OCI-LY1 (cell line): ENCODE measurements at regions not wholly inside any gene's neighbourhood (a gene's known extent, or its start where the extent isn't known, plus 50 kb on each side); places are given as distances from the start of the nearest gene placed in this dataset.

ENCODE experiments used
- H2AFZ ChIP-seq: fragments of 200-600 bp; sonication (generic), shearing (Covaris generic); 2 replicates; pipeline ENCODE4 v1.6.0; 2014; ENCODE audit warnings: antibody characterized with exemption, mild to moderate bottlenecking, low read length
- H3F3A ChIP-seq: fragments of 200-600 bp; sonication (generic), shearing (Covaris generic); 2 replicates; pipeline ENCODE4 v1.6.0; 2014; ENCODE audit warnings: mild to moderate bottlenecking, antibody characterized with exemption, low read length, moderate library complexity; ENCODE audit not compliant: insufficient read depth
- H3K27ac ChIP-seq: fragments of 200-600 bp; sonication (generic); 2 replicates; pipeline ENCODE4 v1.5.1; 2014; ENCODE audit warnings: low read length, mixed run types, mild to moderate bottlenecking, low read depth; ENCODE audit not compliant: poor library complexity, severe bottlenecking
- H3K27me3 ChIP-seq: fragments of 200-600 bp; sonication (generic); 2 replicates; pipeline ENCODE4 v1.6.0; 2014; ENCODE audit warnings: antibody characterized with exemption, mild to moderate bottlenecking, low read length, moderate library complexity; ENCODE audit not compliant: insufficient read depth
- H3K36me3 ChIP-seq: fragments of 200-600 bp; sonication (generic); 2 replicates; pipeline ENCODE4 v1.6.1; 2014; ENCODE audit warnings: mild to moderate bottlenecking, antibody characterized with exemption, low read length, moderate library complexity, mixed read lengths; ENCODE audit not compliant: insufficient read depth
- H3K4me1 ChIP-seq: fragments of 200-600 bp; sonication (generic); 2 replicates; pipeline ENCODE4 v1.5.1; 2014; ENCODE audit warnings: mild to moderate bottlenecking, low read length, moderate library complexity; ENCODE audit not compliant: insufficient read depth, severe bottlenecking
- H3K4me2 ChIP-seq: fragments of 200-600 bp; sonication (generic), shearing (Covaris generic); 2 replicates; pipeline ENCODE4 v1.6.1; 2014; ENCODE audit warnings: low read length
- H3K4me3 ChIP-seq: fragments of 200-600 bp; sonication (generic); 2 replicates; pipeline ENCODE4 v1.5.1; 2014; ENCODE audit warnings: low read length, low read depth, mild to moderate bottlenecking, mixed read lengths; ENCODE audit not compliant: poor library complexity, severe bottlenecking
- H3K79me2 ChIP-seq: fragments of 200-600 bp; shearing (Covaris generic); 2 replicates; pipeline ENCODE4 v1.6.1; 2016; ENCODE audit warnings: mixed run types, low read length, mixed read lengths; ENCODE audit not compliant: insufficient read depth
- H3K9ac ChIP-seq: fragments of 200-600 bp; sonication (generic), shearing (Covaris generic); 2 replicates; pipeline ENCODE4 v1.6.1; 2014; ENCODE audit warnings: mild to moderate bottlenecking, low read length, mixed read lengths
- H3K9me2 ChIP-seq: fragments of 200-600 bp; sonication (generic), shearing (Covaris generic); 2 replicates; pipeline ENCODE4 v1.6.1; 2014; ENCODE audit warnings: low read depth, mild to moderate bottlenecking, low read length, mixed read lengths
- H3K9me3 ChIP-seq: fragments of 200-600 bp; shearing (Covaris generic); 2 replicates; pipeline ENCODE4 v1.6.1; 2014; ENCODE audit warnings: low read length, mixed read lengths
- H4K20me1 ChIP-seq: fragments of 200-600 bp; sonication (generic), shearing (Covaris generic); 2 replicates; pipeline ENCODE4 v1.6.0; 2016; ENCODE audit warnings: mild to moderate bottlenecking, low read length; ENCODE audit not compliant: insufficient read depth
- EZH2 ChIP-seq: fragments of 200-600 bp; sonication (generic), shearing (Covaris generic); IDR thresholded peaks from 2 replicates; pipeline ENCODE4 v1.8.0; 2017; ENCODE audit warnings: borderline replicate concordance, mixed run types, mild to moderate bottlenecking, antibody characterized with exemption, low read length, moderate library complexity, mixed read lengths
- TF ChIP-seq, protein P1 (sequence below): fragments of 200-600 bp; sonication (generic), shearing (Covaris generic); IDR thresholded peaks from 2 replicates; pipeline ENCODE4 v1.5.1; 2017; ENCODE audit warnings: mild to moderate bottlenecking, antibody characterized with exemption, low read length, moderate library complexity, mixed read lengths

DNA sequence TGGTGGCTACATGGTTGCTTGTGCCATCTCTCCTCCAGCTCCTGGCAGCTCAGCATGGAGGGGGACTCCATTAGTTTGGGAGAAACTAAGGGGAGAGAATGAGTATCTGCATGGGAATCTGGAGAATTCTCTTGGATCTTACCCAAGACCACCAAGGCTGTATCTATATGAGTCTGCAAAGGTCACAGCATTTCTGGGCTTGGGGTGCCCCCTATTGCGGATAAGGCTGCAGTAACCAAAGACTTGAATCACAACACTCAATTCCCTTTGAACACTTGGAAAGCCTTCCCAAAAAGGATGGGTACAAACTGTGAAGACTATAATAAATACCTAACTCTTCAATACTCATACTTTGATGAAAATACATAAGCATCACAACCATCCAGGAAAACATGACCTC, 623.5 kb upstream of the NR3C2 start:
- no peaks in the 10 kb centered on the region for H3K36me3 ChIP-seq
- H3K4me3 ChIP-seq: no peak overlapping the region
- no peaks in the 10 kb centered on the region for H3K9me2 ChIP-seq
- no peak overlapping the region for H3K9ac ChIP-seq
- H3K4me1 ChIP-seq: no peaks in the 10 kb centered on the region
- no peak overlapping the region for H3K27ac ChIP-seq
- H3K9me3 ChIP-seq: no peaks in the 10 kb centered on the region
- H3K79me2 ChIP-seq: no peaks in the 10 kb centered on the region
- H3K27me3 ChIP-seq: no peaks in the 10 kb centered on the region
- no peak overlapping the region for H2AFZ ChIP-seq
- no peak overlapping the region for H3K4me2 ChIP-seq
- no peaks in the 10 kb centered on the region for H3F3A ChIP-seq
- H4K20me1 ChIP-seq: no peaks in the 10 kb centered on the region
- TF ChIP-seq EZH2: no peak
- TF ChIP-seq, protein P1, sequence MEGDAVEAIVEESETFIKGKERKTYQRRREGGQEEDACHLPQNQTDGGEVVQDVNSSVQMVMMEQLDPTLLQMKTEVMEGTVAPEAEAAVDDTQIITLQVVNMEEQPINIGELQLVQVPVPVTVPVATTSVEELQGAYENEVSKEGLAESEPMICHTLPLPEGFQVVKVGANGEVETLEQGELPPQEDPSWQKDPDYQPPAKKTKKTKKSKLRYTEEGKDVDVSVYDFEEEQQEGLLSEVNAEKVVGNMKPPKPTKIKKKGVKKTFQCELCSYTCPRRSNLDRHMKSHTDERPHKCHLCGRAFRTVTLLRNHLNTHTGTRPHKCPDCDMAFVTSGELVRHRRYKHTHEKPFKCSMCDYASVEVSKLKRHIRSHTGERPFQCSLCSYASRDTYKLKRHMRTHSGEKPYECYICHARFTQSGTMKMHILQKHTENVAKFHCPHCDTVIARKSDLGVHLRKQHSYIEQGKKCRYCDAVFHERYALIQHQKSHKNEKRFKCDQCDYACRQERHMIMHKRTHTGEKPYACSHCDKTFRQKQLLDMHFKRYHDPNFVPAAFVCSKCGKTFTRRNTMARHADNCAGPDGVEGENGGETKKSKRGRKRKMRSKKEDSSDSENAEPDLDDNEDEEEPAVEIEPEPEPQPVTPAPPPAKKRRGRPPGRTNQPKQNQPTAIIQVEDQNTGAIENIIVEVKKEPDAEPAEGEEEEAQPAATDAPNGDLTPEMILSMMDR: no peak; the same call in 1 of the 2 replicates

DNA sequence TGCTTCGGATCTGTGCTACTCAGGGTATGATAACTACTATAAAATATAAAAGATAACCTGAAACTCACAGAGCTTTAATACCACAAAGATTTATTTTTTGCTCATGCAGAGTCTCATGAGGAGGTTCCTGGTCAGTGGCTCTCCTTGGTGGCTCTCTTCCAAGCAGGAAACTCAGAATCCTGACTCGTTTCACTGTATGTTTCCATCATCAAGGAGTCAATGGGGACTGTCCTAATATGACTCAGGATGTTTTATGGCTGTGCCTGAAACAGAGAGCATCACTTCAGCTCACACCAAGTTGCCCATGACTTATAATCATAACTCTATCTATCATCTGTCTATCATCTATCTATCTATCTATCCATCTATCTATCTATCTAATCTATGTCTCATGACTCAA, 620.8 kb upstream of the NR3C2 start:
- Histone ChIP-seq H3K36me3 (no peaks in the 10 kb centered on the region), H3K9ac (no peak overlapping the region), H3K4me2 (no peak overlapping the region), H3K9me2 (no peaks in the 10 kb centered on the region), H3K27ac (no peak overlapping the region), H3K79me2 (no peaks in the 10 kb centered on the region), H3K9me3 (no peaks in the 10 kb centered on the region), H3K4me1 (no peaks in the 10 kb centered on the region), H2AFZ (no peak overlapping the region), H3K4me3 (no peak overlapping the region), H4K20me1 (no peaks in the 10 kb centered on the region), H3K27me3 (no peaks in the 10 kb centered on the region), H3F3A (no peaks in the 10 kb centered on the region)
- TF ChIP-seq, protein P1: no peak
- no peak for TF ChIP-seq EZH2

DNA sequence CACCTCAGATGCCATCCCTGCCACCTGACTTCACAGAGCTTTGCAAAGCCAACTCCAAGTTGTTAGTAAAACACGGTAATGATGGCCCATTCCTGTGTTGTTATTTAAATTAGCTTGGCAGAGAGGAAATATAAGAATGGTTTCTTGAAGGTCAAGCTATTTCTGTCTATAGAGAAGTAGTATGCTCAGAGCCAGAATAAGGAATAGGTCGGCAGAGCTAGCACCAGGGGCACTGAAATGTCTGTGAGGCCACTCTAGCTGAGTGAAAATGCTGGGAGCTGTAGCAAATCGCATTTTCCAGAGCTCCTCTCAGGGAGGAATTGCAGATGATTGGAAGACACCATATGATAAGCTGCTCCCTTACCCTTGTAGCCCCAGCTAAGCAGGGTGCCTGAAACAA, 615.4 kb upstream of the NR3C2 start:
- H3K4me2 ChIP-seq: no peak overlapping the region
- no peak overlapping the region for H2AFZ ChIP-seq
- H4K20me1 ChIP-seq: no peaks in the 10 kb centered on the region
- H3K36me3 ChIP-seq: no peaks in the 10 kb centered on the region
- H3K9ac ChIP-seq: no peak overlapping the region
- no peaks in the 10 kb centered on the region for H3K79me2 ChIP-seq
- H3K4me1 ChIP-seq: no peaks in the 10 kb centered on the region
- no peak overlapping the region for H3K27ac ChIP-seq
- no peaks in the 10 kb centered on the region for H3K9me3 ChIP-seq
- H3K9me2 ChIP-seq: no peaks in the 10 kb centered on the region
- no peaks in the 10 kb centered on the region for H3F3A ChIP-seq
- no peaks in the 10 kb centered on the region for H3K27me3 ChIP-seq
- TF ChIP-seq, protein P1: no peak
- TF ChIP-seq EZH2: no peak
- no peak overlapping the region for H3K4me3 ChIP-seq
